ENCODE measurements at regions not wholly inside any gene's neighbourhood (a gene's known extent, or its start where the extent isn't known, plus 50 kb on each side); places are given as distances from the start of the nearest gene placed in this dataset.

DNA sequence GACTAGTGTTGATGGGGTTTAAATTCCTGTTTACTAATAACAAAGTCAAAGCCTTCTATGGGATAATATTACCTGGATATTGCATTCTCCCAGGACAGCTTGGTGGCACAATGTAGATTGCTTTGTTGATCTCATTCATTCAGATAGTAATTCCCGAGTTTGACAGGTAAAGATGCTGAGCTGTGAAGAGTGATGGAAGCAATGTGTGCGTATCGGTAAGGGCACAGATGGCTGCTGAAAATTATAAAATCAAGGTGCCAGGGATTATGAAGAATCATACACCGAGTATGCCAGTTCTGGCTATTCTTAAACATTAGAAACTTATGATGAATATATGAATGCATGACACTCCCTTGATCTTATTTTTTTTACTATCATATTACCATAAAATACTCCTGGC lies 100.6 kb upstream of the CNTNAP4 start:
- no peak overlapping the region for H3K4me3 ChIP-seq (ENCODE audit: insufficient read depth, low read depth, low read length)
- no peak for DNase-seq
- no peaks in the 10 kb centered on the region for H3K36me3 ChIP-seq (replicated peaks; ENCODE audit: control insufficient read depth, insufficient read depth, low read length)
- H3K27me3 ChIP-seq (ENCODE audit: control insufficient read depth, insufficient read depth, low read length), result no peaks in the 10 kb centered on the region

DNA sequence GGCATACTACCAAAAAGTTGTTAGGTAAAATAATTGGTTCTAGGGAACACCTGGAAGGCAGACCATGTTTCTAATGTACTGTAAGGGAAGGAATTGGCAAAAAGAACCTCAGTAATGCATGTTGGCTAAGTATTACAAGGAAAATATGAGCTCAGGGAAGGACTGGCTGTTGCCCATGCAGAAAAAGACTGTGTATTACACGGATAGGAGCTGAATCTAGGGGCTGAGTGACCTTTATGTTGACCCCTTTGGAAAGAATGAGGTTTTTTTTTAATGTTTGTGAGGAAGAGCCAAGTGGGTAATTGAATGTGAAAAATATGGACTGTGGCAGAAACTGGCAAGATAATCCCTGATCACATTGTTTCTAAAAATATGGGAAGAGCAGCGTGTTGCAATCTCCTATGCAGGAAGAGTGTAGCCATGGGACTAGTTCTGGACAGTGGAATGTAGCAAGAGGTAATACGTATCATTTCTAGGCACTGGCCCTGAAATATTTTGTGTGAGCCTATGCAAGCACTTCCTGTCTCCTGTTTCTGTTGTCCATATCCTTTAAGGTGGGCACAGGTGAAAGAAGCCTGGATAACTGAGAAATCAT lies 95.1 kb upstream of the CNTNAP4 start:
- no peak for DNase-seq
- no peak overlapping the region for H3K4me3 ChIP-seq (ENCODE audit: insufficient read depth, low read depth, low read length)
- no peaks in the 10 kb centered on the region for H3K27me3 ChIP-seq (ENCODE audit: control insufficient read depth, insufficient read depth, low read length)
- H3K36me3 ChIP-seq (replicated peaks; ENCODE audit: control insufficient read depth, insufficient read depth, low read length), result no peaks in the 10 kb centered on the region

DNA sequence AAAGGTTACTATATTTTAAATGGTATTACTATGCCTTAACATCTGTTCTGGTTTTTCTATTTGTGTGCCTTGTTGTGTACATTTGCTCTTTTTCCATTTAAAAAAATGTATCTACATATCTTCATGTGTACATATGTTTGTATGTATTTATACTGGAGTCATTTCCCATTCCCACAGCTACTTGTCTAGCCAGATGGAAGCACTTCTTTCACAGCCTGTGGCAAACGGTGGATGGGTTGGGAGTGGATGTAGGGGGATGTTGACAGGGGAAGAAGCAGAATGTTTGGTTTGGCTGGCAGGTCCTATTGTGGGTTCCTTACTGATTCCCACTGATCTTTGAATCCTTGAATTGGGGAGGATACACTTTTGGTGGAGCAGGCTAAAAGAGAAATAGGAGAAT lies 93.6 kb upstream of the CNTNAP4 start:
- no peaks in the 10 kb centered on the region for H3K27me3 ChIP-seq (ENCODE audit: control insufficient read depth, insufficient read depth, low read length)
- DNase-seq, result no peak
- H3K4me3 ChIP-seq (ENCODE audit: insufficient read depth, low read depth, low read length), result no peak overlapping the region
- no peaks in the 10 kb centered on the region for H3K36me3 ChIP-seq (replicated peaks; ENCODE audit: control insufficient read depth, insufficient read depth, low read length)

DNA sequence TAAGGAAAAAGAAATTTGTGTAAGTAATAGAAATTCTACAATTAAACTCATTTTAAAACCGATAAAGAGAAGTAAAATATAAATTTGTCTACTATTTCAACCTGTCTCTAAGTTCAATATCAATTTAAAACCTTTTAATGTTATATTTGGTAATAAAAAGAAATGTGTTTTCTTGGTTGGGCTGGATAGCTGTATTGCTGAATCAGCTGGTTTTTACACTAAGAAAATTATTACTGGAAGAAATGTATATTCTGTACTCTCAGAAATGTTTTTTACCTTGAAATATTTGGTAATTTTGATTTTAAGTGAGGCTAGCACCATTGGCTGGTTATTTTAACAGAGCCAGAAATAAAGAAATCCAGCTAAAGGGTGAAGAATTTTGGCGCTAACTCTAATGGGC lies 87.1 kb upstream of the CNTNAP4 start:
- Histone ChIP-seq H3K27me3 (ENCODE audit: control insufficient read depth, insufficient read depth, low read length) (no peaks in the 10 kb centered on the region), H3K36me3 (replicated peaks; ENCODE audit: control insufficient read depth, insufficient read depth, low read length) (no peaks in the 10 kb centered on the region), H3K4me3 (ENCODE audit: insufficient read depth, low read depth, low read length) (no peak overlapping the region)
- DNase-seq, result no peak

DNA sequence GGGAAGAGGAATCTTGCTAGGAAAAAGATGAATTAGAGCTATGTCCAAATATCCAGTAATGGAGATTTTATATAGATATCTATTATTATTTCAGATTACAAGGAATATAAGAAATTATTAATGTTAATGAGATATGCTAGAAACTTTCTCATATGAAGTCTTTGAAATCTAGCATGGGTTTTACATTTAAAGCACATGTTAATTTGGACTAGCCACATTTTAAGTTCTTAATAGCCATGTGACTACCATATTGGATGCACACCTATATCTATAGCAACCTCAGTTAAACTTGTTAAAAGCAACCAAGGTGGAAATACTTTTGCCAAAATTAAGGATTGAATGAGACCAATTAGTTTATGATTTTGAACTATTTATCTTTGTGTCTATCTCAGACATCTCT lies 86.7 kb upstream of the CNTNAP4 start:
- DNase-seq, result no peak
- H3K4me3 ChIP-seq (ENCODE audit: insufficient read depth, low read depth, low read length), result no peak overlapping the region

DNA sequence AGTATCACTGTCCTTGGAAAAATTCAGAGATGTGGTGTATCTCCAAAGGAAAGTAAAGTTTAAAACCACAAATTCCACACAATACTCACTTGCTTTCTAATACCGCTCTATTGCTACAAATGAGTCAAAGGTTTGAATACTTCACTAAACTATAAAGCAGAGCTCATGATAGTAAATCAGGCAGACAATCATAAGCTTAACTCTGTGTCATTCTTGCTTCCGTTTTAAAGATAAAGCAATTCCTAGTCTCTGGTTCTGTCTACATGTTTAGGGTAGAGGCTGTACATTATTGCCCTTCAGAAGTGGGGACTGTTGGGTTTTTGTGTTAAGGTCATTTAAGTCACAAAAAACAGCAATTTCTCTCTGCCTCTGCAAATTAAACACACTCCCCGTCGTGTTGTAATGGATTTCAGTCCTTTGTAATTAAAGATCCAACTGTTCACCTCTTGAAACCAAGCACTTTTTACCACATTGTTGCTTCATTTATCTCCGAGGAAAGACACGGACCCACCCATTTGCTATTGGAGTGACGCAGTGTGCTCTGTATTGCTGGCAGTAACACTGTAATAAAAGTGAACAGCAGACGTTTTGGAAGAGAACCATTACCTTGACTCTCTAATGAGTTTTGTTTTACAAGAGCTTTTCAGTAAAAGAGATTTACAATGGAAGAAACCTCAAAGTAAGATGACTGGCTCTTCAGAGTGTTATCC lies 83.1 kb upstream of the CNTNAP4 start:
- Histone ChIP-seq H3K27me3 (ENCODE audit: control insufficient read depth, insufficient read depth, low read length) (no peaks in the 10 kb centered on the region), H3K4me3 (ENCODE audit: insufficient read depth, low read depth, low read length) (no peak overlapping the region), H3K36me3 (replicated peaks; ENCODE audit: control insufficient read depth, insufficient read depth, low read length) (no peaks in the 10 kb centered on the region)
- no peak for DNase-seq

More for the DNA sequence above, 86.7 kb upstream of the CNTNAP4 start:
- no peaks in the 10 kb centered on the region for H3K36me3 ChIP-seq (replicated peaks; ENCODE audit: control insufficient read depth, insufficient read depth, low read length)
- no peaks in the 10 kb centered on the region for H3K27me3 ChIP-seq (ENCODE audit: control insufficient read depth, insufficient read depth, low read length)

DNA sequence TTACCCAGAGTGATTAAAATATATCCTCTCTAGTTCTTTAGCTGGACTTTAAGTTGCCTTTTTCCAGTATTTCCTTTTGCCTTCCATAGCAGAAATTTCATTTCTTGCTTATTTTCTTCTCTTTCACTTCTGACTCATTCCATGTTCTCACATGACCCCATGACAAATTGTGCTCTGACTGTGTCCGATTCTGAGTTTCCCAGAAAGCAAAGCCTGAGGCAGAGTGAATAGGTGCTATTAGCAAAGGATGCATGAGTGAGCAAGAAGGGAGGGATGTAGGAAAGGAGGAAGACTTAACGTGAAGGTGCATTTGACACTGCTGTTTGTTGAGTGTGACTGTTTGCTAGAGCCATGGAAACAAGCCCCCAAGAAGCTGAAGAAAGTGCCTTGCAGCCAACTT lies 82.6 kb upstream of the CNTNAP4 start:
- no peak for DNase-seq
- H3K27me3 ChIP-seq (ENCODE audit: control insufficient read depth, insufficient read depth, low read length), result no peaks in the 10 kb centered on the region
- no peaks in the 10 kb centered on the region for H3K36me3 ChIP-seq (replicated peaks; ENCODE audit: control insufficient read depth, insufficient read depth, low read length)
- H3K4me3 ChIP-seq (ENCODE audit: insufficient read depth, low read depth, low read length), result no peak overlapping the region

DNA sequence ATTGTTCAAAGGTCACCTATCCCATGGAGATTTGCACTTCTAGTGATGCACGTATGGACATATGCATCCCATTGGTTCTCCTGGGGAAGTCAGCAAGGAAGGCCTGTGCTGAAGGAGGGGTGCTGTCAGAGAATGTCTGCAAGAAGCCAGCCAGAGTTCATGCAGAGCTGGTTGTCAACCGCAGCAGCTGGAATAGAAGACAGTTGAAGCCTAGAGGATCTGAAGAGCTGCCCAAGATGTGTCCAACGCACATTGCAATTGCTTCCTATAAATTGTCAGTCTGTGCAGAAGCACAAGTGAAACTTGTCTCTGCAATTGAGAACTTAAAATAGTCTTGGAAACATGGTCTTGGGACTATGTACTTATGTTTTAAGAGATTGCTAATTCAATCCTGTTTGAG lies 82.1 kb upstream of the CNTNAP4 start:
- Histone ChIP-seq H3K36me3 (replicated peaks; ENCODE audit: control insufficient read depth, insufficient read depth, low read length) (no peaks in the 10 kb centered on the region), H3K27me3 (ENCODE audit: control insufficient read depth, insufficient read depth, low read length) (no peaks in the 10 kb centered on the region), H3K4me3 (ENCODE audit: insufficient read depth, low read depth, low read length) (no peak overlapping the region)
- DNase-seq, result no peak

DNA sequence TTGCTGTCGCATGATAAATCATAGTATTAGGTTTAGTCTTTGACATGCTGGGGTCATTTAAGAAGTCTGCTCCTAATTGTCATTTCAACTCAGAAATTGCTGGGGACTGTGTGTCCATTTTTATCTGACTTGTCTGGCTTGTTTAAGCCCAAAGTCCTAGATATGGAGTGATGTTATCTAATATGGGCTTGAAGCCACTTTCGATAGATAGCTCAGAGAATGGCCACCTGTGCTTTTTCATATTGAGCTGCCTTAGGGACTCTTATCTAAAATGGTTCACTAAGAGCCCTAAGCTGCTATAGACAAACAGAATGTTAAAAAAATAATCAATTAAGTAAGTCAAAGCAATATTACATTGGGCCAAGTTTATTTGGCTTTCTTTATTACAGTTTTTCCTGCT lies 81.6 kb upstream of the CNTNAP4 start:
- Histone ChIP-seq H3K36me3 (replicated peaks; ENCODE audit: control insufficient read depth, insufficient read depth, low read length) (no peaks in the 10 kb centered on the region), H3K27me3 (ENCODE audit: control insufficient read depth, insufficient read depth, low read length) (no peaks in the 10 kb centered on the region), H3K4me3 (ENCODE audit: insufficient read depth, low read depth, low read length) (no peak overlapping the region)
- no peak for DNase-seq

DNA sequence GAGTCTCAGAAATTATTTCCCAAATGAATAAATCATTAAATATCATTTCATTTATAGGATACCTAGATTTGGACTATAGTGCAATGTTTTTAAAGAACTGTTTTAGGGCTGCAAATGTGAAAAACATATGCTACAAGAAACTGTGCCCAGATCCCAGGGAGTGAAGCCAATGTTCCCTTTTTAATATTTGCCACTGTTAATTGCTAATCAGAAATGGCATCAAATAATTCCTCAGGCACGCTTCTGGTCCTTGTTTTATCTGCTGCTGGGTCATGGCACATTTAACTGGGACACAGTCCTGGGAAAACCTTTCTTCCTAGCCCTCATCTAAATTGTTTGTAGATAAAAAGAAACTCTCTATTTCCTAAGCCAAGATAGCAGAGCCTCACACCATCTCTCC lies 79.3 kb upstream of the CNTNAP4 start:
- H3K36me3 ChIP-seq (replicated peaks; ENCODE audit: control insufficient read depth, insufficient read depth, low read length), result no peaks in the 10 kb centered on the region
- DNase-seq, result no peak
- no peak overlapping the region for H3K4me3 ChIP-seq (ENCODE audit: insufficient read depth, low read depth, low read length)
- H3K27me3 ChIP-seq (ENCODE audit: control insufficient read depth, insufficient read depth, low read length), result no peaks in the 10 kb centered on the region

DNA sequence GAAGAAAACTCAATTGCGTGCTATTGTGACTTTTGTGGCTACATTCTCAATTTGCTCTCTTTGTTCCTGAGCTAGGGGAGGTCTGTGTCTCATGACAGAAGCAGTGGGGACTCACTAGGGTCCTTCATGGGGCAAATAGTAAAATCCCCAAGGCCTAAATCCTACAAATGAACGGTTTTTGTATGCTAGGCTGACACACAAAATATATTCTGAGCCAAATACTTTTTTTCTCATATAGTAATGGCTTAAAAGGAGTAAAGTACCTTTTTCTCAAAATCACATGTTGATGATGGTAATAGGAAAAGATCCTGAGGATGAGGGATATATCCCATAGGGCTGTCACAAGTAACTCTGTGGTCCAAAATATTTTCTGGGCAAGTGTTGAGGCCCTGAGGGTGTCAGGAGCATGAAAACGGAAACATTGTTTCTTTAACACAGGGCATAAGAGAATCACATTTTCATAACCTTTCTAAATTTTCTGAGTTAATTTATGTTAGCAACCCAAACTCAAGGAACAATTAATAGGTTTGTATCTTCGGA lies 77.5 kb upstream of the CNTNAP4 start:
- no peak overlapping the region for H3K4me3 ChIP-seq (ENCODE audit: insufficient read depth, low read depth, low read length)
- DNase-seq, result no peak
- H3K36me3 ChIP-seq (replicated peaks; ENCODE audit: control insufficient read depth, insufficient read depth, low read length), result no peaks in the 10 kb centered on the region
- H3K27me3 ChIP-seq (ENCODE audit: control insufficient read depth, insufficient read depth, low read length), result no peaks in the 10 kb centered on the region

DNA sequence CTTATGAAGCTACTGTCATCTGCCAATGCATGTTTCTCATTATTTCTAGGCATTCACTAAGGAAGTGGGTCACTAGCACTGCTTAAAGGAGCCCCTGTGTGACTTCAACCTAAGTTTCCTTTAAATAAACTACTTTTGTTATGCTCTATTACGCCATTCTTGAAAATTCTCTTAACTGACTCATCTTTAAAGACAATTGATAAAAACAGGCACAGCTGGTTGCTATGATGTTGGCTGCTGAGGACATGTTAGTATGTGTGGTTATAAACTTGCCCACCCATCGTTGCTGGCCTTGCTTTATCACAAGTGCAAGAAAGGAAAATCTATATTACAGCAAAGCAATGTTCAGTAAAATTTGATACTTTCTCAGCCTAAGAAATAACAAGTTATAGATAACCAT lies 75.8 kb upstream of the CNTNAP4 start:
- no peak overlapping the region for H3K4me3 ChIP-seq (ENCODE audit: insufficient read depth, low read depth, low read length)
- no peaks in the 10 kb centered on the region for H3K36me3 ChIP-seq (replicated peaks; ENCODE audit: control insufficient read depth, insufficient read depth, low read length)
- no peak for DNase-seq
- H3K27me3 ChIP-seq (ENCODE audit: control insufficient read depth, insufficient read depth, low read length), result no peaks in the 10 kb centered on the region

DNA sequence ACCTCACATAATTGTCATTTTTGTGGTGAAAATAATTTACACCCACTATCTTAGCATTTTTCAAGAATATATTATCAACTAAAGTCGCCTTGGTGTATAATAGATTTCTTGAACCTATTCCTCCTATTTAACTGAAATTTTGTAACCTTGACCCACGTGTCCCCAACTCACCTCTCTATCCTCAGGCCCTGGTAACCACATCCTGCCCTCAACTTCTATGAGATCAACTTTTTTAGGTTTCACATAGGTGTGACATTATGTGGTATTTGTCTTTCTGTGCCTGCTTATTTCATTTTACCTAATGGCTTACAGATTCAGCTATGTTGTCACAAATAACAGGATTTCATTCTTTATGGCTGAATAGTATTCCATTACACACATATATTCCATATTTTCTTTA lies 73.0 kb upstream of the CNTNAP4 start:
- DNase-seq, result no peak
- Histone ChIP-seq H3K4me3 (ENCODE audit: insufficient read depth, low read depth, low read length) (no peak overlapping the region), H3K27me3 (ENCODE audit: control insufficient read depth, insufficient read depth, low read length) (no peaks in the 10 kb centered on the region), H3K36me3 (replicated peaks; ENCODE audit: control insufficient read depth, insufficient read depth, low read length) (no peaks in the 10 kb centered on the region)

DNA sequence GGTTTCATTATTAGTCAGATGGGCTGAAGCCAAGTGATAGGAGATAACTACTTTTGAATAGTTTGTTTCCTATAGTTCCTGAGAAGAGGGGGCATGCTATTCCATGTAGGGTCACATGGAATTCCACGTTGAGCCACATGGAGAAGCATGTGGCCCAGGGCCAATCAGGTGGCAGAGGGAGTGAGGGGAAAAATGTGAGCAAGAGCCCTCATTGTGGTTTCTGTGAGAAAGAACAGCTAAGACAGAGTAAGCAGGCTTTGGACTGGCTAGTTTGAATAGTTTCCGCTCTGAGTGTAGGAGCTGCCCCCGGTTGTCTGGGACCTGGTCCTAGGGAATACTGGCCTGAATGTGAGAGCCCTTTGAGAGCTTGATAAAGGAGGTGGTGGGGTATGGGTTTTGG lies 69.9 kb upstream of the CNTNAP4 start:
- DNase-seq, result no peak
- Histone ChIP-seq H3K4me3 (ENCODE audit: insufficient read depth, low read depth, low read length) (no peak overlapping the region), H3K27me3 (ENCODE audit: control insufficient read depth, insufficient read depth, low read length) (no peaks in the 10 kb centered on the region), H3K36me3 (replicated peaks; ENCODE audit: control insufficient read depth, insufficient read depth, low read length) (no peaks in the 10 kb centered on the region)

DNA sequence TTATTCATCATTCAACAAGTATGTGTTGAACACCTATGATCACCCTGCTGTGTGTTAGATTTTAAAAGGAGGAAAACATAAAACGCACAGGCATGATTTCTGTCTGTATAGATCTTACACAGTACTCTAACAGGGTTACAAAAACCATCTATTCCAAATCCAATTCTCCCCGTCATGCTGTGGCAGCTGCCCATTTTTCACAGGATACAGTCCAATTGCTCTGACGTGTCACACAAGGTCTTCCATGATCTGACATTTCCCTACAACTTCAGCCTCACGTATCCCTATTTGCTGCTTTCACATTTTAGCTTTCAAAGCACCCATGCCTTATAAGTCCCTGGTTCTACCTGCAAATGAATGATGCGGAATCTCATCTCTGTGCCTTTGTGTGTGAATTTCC lies 67.0 kb upstream of the CNTNAP4 start:
- H3K36me3 ChIP-seq (replicated peaks; ENCODE audit: control insufficient read depth, insufficient read depth, low read length), result no peaks in the 10 kb centered on the region
- no peak for DNase-seq
- no peaks in the 10 kb centered on the region for H3K27me3 ChIP-seq (ENCODE audit: control insufficient read depth, insufficient read depth, low read length)
- no peak overlapping the region for H3K4me3 ChIP-seq (ENCODE audit: insufficient read depth, low read depth, low read length)

Data from H7 (cell line).